GM20431 (cell line): ENCODE measurements at regions not wholly inside any gene's neighbourhood (a gene's known extent, or its start where the extent isn't known, plus 50 kb on each side); places are given as distances from the start of the nearest gene placed in this dataset.

Experiments
- in situ Hi-C: fragments of 300-500 bp; cut with MseI, MboI; formaldehyde crosslinking; loops from one replicate; pipeline ENCODE4 v1.15.0; 2020; ENCODE audit warnings: low sequenced_read_pairs; ENCODE audit not compliant: unreplicated experiment

- in situ Hi-C loops = no loop called here
These were observed 78.0 kb upstream of the CTLA4 start for GRCh38 chr2:203789618-203790017.

DNA sequence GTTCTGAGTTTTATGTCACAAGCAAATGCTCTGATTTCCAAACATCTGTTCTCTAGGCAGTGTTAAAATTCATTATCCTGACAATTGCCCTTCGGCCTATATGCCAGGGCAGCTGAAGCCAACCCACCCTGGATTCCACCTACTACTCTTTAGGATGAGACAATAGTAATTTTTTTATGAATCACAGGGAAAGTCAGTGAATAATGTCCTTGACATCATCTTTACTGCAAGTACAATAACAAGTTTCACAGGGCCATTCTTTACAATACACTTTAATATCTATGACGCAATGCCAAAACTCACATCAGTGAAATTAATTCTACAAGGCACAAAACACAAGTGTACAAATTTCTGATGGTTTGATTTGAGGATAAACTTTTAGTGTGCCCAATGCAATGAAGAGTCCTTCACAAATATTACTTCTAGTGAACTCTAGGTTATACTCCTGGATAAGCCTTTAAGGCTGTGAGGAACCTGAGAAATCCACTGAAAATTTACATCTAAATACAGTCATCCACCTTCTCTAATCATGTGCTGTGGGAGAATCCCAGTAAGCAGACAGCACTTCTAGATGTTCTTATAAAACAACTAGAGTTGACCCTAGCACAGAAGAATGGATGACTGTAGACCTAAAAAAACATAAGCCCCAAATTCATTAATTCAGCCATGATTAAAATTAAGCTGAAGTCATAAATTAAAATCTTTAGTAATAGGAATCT is 77.3 kb upstream of the CTLA4 start:
- in situ Hi-C loops = no loop called here

DNA sequence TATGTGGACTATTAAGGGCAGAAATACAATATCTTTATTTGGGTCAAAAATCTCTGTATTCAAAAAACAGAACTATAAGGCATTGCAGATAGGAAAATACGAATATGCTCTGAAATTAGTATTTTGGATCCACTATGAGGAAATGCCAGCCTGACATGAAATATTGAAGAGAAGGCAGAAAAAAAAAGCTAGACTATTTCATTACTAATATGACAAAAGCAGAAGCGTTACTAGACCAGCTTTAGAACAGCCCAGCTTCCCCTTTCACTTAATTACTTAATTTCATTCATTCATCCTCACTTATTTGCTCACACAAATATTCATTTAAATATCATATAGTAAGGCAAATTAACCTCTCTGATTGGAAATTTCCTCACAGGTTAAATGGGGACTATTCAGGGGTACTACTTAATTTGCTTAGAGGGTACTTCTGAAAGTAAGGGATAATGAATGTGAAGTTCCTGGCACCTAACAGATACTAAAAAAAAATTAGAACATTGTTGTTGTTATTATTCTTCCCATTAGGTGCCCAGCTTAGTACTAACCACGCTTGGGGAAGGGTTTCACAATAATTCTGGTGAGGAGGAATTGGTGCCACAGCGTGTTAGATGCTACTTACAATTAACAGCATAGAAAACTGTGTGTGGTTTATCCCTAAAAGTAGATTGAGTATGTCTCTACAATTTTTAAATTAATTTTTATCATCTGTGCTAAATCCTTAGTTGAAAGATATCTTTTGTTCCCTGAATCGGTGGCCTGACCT is 71.1 kb upstream of the CTLA4 start:
- in situ Hi-C loops = no loop called here

DNA sequence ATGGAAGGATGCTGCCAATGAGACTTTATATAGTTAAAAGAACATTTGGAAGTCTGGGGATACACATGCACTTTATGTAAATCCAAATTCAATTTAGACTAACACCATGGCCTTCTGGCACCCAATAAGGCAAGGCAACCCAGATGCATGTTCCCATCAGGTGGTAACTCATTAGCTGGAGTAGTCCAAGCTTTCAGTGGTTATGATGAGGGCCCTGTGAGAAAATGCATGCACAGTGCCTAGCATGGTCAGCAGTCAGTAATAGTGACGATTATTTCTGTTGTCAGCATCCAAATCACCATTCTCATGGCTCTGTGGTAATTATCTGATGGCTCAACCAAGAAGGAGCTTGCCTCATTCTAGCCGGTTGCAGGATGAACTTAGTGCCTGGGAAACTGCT is 70.3 kb upstream of the CTLA4 start:
- in situ Hi-C loops = no loop called here

- in situ Hi-C loops = no loop called here
These were observed 69.9 kb upstream of the CTLA4 start for GRCh38 chr2:203797712-203798111.

DNA sequence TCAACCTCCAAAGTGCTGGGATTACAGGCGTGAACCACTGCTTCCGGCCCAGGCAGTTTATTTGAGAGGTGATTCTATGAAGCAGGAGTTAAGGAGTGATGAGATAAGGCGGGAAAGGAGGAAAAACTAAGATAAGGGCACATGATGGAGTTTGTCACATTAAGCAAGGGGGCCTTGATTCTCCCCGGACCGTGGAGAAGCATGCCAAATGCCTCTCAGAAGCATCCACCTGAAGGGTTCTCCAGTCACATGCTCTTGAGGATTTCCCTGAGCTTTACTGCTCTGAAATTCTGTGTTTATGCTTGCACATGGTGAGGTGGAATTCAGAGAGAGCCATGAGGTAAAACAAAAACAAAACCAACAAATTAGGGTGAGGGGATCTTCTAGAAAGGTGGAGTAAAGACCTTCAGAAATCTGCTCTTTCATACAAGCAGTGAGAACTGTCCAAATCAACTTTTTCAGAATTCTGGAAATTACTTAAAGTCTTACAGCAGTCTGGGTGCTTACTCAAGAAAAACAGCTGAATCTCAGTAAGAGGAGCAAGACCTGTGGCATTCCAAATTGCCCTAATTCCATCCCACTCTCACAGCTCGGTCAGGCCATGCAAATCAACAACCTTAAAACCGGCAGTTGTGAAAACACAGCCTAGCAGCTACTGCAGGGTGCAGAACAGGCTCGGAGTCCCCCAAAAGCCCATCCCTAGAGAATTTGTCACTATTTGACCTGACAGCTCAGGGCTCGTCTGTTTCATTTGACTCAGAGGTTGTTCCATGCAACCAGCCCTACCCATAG is 69.1 kb upstream of the CTLA4 start:
- in situ Hi-C loops = no loop called here

DNA sequence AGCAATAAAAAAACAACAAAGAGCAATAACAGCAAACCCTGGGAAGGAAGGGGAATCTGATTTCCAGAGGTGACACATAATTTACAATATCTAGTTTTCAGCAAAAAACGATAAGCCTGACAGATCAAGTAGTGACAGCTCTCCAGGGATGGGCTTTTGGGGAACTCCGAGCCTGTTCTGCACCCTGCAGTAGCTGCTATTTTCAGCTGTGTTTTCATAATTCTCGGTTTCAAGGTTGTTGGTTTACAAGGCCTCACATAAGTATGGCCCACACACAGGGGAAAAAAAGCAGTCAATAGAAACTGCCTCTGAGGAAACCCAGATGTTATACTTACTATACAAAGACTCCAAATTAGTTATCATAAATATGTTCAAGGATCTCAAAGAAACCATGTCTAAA is 67.7 kb upstream of the CTLA4 start:
- in situ Hi-C loops = no loop called here

GRCh38 chr2:203800783-203801182 is 66.8 kb upstream of the CTLA4 start:
- in situ Hi-C loops = no loop called here

- in situ Hi-C loops = no loop called here
These were observed 65.1 kb upstream of the CTLA4 start for GRCh38 chr2:203802342-203803052.

DNA sequence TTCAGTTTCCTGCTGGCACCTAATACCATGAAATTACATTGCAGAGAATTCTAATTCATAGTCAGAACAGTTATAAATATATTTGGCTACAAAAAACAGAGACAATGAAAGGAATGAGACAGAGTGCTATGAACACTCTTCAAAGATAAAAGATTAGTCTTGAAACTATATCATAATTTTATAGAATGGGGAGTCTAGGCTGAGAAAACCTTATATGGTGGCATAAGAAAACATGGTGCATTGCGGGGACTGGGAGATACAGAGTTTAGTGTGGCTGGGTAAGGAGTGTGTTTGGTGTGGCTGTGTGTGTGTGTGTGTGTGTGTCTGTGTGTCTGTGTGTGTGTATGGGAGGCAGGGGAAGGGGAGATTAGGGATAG is 64.5 kb upstream of the CTLA4 start:
- in situ Hi-C loops = no loop called here

DNA sequence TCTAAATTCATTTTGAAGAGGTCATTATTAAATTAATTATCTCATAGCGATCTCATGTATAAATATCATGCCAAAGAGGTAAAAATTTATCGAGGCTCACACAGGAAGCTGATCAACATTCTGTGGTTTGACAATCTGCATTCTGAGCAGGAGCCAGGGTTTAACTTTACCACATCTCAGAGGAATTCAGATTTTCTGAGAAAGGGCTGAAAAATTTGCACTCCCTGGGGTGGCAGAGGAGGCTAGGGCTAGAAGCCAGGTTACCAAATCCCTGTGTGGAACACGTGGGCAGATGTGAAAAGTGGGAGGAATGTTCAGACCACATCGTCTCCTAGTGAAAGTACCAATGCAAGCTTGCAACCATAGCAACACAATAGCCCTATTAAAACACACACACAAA is 63.5 kb upstream of the CTLA4 start:
- in situ Hi-C loops = no loop called here

DNA sequence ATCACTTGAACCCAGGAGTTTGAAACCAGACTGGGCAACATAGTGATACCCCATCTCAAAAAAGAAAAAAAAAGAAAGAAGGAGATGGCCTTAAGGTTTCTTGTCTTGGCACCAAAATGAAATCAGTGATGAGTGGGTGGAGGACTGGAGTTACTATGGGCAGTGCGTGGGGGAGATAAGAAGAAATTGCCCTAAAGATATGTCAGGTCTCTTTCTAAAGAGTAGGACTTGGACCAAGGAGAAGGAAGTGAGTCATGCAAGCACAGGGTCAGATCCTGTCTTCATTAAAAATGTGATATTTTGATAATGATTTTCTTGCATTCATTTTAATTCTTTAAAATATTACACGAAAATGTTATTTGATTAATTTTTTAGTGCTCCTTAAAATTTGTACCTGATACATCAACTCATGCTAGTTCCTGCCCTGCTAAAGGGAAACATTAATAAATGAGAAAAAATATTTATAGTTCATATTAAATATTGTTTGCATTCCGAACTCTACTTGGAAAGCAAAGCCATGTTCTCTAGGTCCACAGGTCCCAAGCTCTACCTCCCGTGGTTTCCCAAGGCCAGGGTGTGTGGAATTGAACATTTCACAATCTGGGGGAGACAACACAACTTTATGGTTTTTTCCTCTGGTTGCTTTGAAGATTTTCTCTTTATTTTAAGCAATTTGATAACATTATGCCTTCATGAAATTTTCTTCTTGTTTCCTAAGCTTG is 62.6 kb upstream of the CTLA4 start:
- in situ Hi-C loops = no loop called here

DNA sequence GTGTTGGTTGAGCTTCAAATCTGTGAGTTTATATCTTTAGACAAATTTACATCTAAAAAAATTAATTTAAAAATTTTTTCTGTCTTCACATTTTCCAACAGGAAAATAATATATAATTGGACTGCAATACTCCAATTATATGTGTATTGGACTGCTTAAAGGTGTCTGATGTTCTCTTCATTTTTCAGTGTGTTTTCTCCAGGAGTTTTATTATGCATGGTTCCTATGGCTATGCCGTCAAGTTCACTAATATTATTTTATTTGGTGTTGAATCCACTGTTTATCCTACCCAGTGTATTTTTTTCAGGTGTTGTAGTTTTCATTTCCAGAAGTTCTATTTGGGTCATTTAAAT is 62.1 kb upstream of the CTLA4 start:
- in situ Hi-C loops = no loop called here

- in situ Hi-C loops = no loop called here
These were observed 60.8 kb upstream of the CTLA4 start for GRCh38 chr2:203806761-203807160.

DNA sequence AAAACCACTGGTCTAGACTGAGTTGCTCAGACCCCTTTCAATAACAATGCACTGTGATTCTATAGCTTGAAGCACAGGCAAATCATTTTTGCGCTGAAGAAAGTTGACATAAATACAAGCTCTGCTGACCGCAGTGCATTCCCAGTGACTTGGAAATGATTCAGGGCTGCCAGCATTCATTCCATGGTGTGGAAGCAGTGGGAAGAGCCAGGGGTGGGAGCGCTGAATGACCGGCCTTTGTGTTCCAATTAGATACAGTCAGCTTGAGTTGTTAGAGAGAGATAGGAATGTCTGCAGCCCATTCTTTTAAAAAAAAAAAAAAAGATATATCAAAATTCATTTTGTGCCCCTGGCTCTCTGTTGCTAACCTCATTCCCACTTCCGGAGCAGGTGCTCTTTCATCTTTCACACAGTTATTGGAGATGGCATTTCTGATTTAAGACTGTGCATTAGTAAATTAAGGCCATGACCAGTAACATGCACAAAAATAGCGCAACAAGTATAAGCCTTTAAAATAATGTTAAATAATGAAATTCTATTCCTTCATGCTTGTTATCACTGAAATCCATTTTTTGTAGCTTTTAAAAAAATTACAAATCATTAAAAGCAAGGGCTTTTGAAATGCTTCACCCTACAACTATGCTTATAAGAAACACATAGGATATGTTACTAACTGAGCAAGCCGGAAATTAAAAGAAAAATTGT is 59.4 kb upstream of the CTLA4 start:
- in situ Hi-C loops = no loop called here

DNA sequence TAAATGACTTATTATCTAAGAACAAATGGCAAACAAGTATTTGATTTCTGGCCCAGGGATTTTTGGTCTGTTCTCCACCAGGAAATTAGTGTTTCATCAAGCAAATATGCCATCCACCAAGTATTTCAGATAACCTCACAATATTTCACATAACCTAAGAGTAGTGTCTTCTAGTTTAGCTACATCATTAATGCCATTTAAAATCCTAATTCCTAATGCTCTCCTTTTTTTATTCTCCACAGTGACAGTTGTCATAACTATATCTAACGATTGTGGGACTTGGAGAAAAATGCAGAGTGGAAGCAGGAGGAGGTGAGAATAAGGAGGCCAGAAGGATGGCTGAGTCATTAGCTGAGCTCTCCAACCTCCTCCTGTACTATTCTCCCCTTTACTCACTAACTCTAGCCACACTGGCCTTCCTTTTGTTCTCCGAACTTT is 58.5 kb upstream of the CTLA4 start:
- in situ Hi-C loops = no loop called here

- in situ Hi-C loops = loop anchor here (10.0 kb wide), 1 partner anchor 325 kb away; no protein-coding TSS in a partner anchor
These were observed 57.5 kb upstream of the CTLA4 start for GRCh38 chr2:203809991-203810510.

GRCh38 chr2:203811491-203812221 is 55.9 kb upstream of the CTLA4 start:
- in situ Hi-C loops = loop anchor here (10.0 kb wide), 1 partner anchor 327 kb away; no protein-coding TSS in a partner anchor
